GM18519 (cell line): ENCODE measurements at regions not wholly inside any gene's neighbourhood (a gene's known extent, or its start where the extent isn't known, plus 50 kb on each side); places are given as distances from the start of the nearest gene placed in this dataset.

Experiments
- ATAC-seq: cut with Tn5 transposase; IDR thresholded peaks from one replicate; pipeline ENCODE4 v1.9.1; 2021; ENCODE audit warnings: mild to moderate bottlenecking, moderate library complexity; ENCODE audit not compliant: unreplicated experiment, low FRiP score

- no peak for ATAC-seq
Measured at GRCh38 chr5:40080191-40080590, 599.5 kb upstream of the PTGER4 start.

GRCh38 chr5:40078898-40079575 is 600.7 kb upstream of the PTGER4 start:
- ATAC-seq: no peak

DNA sequence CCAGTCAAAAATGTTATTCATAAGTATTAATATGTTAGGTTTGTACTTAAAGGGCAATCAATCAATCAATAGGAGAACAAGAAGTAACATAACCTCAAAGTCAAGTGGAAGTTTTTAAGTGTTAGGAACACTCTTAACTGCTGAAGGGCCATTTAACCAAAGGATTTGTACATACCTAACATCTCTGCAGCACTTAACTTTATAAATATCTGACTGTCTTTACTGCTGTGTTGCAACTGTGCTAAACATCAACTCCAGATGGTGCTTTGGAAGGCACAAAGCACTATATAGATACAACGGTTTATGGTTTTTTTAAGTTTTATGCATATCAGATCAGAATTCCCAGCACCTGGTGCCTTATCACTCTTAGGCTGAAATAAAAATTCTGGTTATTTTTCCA is 604.9 kb upstream of the PTGER4 start:
- ATAC-seq: no peak

- ATAC-seq: no peak
Measured at GRCh38 chr5:40073927-40074326, 605.8 kb upstream of the PTGER4 start.

GRCh38 chr5:40071870-40072269 is 607.8 kb upstream of the PTGER4 start:
- ATAC-seq: no peak

GRCh38 chr5:40066616-40067015 is 613.1 kb upstream of the PTGER4 start:
- no peak for ATAC-seq

DNA sequence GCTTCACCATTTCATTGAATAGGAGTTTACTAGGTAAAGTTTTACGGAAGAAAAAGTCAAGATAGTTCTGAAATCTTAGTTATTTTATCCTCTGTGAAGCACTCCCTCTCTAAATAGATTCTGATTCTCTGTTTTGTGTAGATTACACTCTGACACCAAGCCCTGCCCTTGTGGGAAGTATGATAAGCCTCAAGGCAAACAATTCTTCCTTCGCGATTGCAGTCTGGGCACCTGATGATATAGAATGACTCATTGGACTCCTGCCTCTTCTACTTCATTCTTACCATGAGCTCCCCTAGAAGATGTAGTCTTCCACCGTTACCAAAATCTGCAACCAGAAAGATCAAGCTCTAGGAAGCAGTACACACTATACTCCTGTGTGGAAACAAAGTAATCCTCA is 626.9 kb upstream of the PTGER4 start:
- ATAC-seq: no peak

- no peak for ATAC-seq
Measured at GRCh38 chr5:40046792-40047191, 622.0 kb upstream of the DAB2 start.

DNA sequence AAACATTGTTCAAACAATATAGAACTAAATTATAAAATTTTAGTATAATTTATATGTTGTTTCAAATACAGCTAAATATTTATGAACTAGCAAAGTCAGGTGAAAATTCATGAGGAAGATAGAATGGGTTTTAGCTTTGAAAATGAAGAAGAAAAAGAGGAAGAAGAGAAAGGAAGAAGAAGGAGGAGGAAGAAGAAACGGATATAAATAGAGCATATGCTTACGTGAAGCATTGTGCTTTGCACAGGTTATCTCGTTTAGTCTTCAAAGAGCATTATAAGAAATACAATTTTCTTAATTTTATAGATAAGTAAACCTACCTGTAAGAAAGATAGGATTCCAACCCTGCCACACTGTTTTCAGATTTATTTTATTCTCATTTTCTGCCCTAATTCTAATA is 620.6 kb upstream of the DAB2 start:
- ATAC-seq: no peak

GRCh38 chr5:40043916-40044315 is 619.1 kb upstream of the DAB2 start:
- ATAC-seq: no peak

GRCh38 chr5:40041452-40041851 is 616.7 kb upstream of the DAB2 start:
- ATAC-seq: no peak

DNA sequence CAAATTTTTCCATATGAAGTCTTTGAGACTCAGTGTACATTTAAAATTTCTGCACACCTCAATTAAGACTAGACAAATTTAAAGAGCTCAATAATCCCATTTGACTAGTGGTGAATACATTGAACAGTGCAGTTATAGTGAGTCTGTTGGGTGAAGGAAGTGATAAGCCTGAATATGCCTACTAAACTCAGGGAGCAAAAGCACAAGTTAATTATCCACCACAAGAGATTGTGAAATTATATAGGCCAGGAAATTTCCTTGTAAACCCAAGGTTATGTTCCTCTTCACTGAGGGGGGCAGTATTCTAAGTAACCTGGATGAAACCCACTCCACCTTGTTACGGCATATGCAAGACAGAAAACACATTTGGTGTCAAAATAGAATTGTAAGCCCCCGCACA is 612.9 kb upstream of the DAB2 start:
- ATAC-seq: no peak

DNA sequence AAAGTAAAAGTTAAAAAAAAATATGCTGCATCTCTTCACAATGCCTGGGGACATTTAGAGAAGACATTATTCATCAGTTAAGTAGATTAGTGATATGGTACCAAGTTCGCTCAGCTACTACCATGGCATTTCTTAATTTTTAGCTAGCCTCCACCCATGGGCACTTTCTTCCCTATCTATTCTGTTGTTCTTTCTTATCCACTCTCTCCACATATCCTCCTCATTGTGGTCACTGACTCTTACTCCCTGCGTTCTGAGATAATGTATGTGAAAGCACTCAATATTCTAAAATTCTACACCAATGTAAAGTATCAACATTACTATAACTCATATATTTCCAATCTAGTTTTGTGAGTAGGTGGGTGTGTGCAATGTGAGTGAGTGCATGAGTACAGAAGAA is 609.7 kb upstream of the DAB2 start:
- no peak for ATAC-seq

- peak; percentile 77 for ATAC-seq
Measured at GRCh38 chr5:40033411-40033810, 608.6 kb upstream of the DAB2 start.

DNA sequence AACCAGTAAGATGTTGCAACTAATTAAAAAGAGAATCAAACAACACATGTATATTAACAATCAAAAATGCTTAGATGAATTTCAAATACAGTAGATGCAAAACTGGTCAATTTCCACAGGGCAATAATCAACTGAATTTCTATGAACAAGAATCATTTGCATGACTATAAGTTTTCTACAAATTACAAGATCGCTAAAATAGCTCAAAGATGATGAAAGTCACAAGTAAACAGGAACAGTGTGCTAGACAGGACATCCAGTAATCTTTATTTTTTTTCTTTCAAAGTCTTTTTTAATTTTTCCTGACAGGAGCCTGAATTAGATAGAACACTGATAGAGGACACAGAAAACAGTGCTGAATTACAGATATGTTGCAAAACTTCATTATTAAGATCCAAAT is 608.2 kb upstream of the DAB2 start:
- no peak for ATAC-seq

- no peak for ATAC-seq
Measured at GRCh38 chr5:40030661-40031060, 605.9 kb upstream of the DAB2 start.

- ATAC-seq: no peak
Measured at GRCh38 chr5:40029711-40030495, 605.1 kb upstream of the DAB2 start.

- ATAC-seq: no peak
Measured at GRCh38 chr5:40027400-40027799, 602.6 kb upstream of the DAB2 start.

- ATAC-seq: no peak
Measured at GRCh38 chr5:40025586-40025985, 600.8 kb upstream of the DAB2 start.

- ATAC-seq: no peak
Measured at GRCh38 chr5:40022057-40022456, 597.3 kb upstream of the DAB2 start.

- no peak for ATAC-seq
Measured at GRCh38 chr5:40021007-40021406, 596.2 kb upstream of the DAB2 start.

- no peak for ATAC-seq
Measured at GRCh38 chr5:40017918-40018317, 593.1 kb upstream of the DAB2 start.
